Upper lobe of left lung (tissue), 6 donors: ENCODE measurements at regions not wholly inside any gene's neighbourhood (a gene's known extent, or its start where the extent isn't known, plus 50 kb on each side); places are given as distances from the start of the nearest gene placed in this dataset.
"Not testable (repeated sequence)": the region's sequence is repeated elsewhere in the genome, so short reads cannot be mapped to it uniquely, and the experiment has no call there.

ENCODE experiments used
- ATAC-seq, 2 donors: fragments of 200-7000 bp; cut with Tn5 transposase; one replicate each; pipeline ENCODE4 v1.9.1; 2022; ENCODE audit warnings: mild to moderate bottlenecking in 2 of 2, moderate library complexity in 2 of 2; ENCODE audit not compliant: low FRiP score in 2 of 2
- DNase-seq, 2 donors: peaks; one replicate each; pipeline ENCODE4 v3.0.0-alpha.2; 2019 to 2020
- H3K27ac ChIP-seq, 4 donors: fragments of 200-600 bp; sonication (generic); one replicate each; pipeline ENCODE4 v1.5.1; 2016 to 2019
- H3K27me3 ChIP-seq, 4 donors: fragments of 200-600 bp; sonication (generic); one replicate each; pipeline ENCODE4 v1.5.1; 2017 to 2019
- H3K36me3 ChIP-seq, 4 donors: fragments of 200-600 bp; sonication (generic); one replicate each; pipeline ENCODE4 v1.5.1; 2016 to 2019
- H3K4me1 ChIP-seq, 4 donors: fragments of 200-600 bp; sonication (generic); one replicate each; pipeline ENCODE4 v1.5.1; 2018 to 2019
- H3K4me3 ChIP-seq, 4 donors: fragments of 200-600 bp; sonication (generic); one replicate each; pipeline ENCODE4 v1.5.1; 2017 to 2019; ENCODE audit warnings: mild to moderate bottlenecking in 2 of 4, moderate library complexity in 1 of 4
- H3K9me3 ChIP-seq, 4 donors: fragments of 200-600 bp; sonication (generic); one replicate each; pipeline ENCODE4 v1.5.1; 2018 to 2019
- CTCF ChIP-seq, 6 experiments: fragments of 450-650 bp in 4 of 6; fragments of 200-600 bp in 2 of 6; sonication (generic) in 2 of 6; IDR thresholded peaks; one replicate each; pipeline ENCODE4 v1.5.1; 2016 to 2019; ENCODE audit warnings: antibody characterized with exemption in 6 of 6
- EP300 ChIP-seq, 4 donors: sonication (generic); formaldehyde crosslinking; IDR thresholded peaks; one replicate each; pipeline ENCODE4 v1.5.1; 2017; ENCODE audit warnings: antibody characterized with exemption in 4 of 4, control low read depth in 2 of 4
- POLR2A ChIP-seq, 4 donors: fragments of 450-650 bp; IDR thresholded peaks; one replicate each; pipeline ENCODE4 v1.5.1; 2016 to 2017; ENCODE audit warnings: antibody characterized with exemption in 4 of 4, mild to moderate bottlenecking in 2 of 4
- POLR2AphosphoS5 ChIP-seq, 2 donors: sonication (generic); formaldehyde crosslinking; IDR thresholded peaks; one replicate each; pipeline ENCODE4 v1.5.1; 2017; ENCODE audit warnings: antibody characterized with exemption in 2 of 2
- WGBS, 2 donors: methylation state at CpG; one replicate each; pipeline ENCODE4 v1.1.5; 2017 to 2018; 5-methylcytosine and 5-hydroxymethylcytosine counted together
- donor health status: DM: no; HTN: no; CAD: no; lungs with moderate emphysema.
- donor health status: DM: no; HTN: yes; CAD: no; lungs with severe emphysema.

- H3K27me3 ChIP-seq, H3K4me3 ChIP-seq, ATAC-seq, H3K4me1 ChIP-seq, H3K36me3 ChIP-seq, H3K9me3 ChIP-seq, DNase-seq, H3K27ac ChIP-seq: not testable (repeated sequence)
- WGBS, 2 donors, result 86% methylated on average over 1 of the region's 1 CpG; no CpG with 5 or more reads in 1 of the 2 donors
Measured at GRCh38 chrY:7588176-7588575, 676.6 kb upstream of the AMELY start.

DNA sequence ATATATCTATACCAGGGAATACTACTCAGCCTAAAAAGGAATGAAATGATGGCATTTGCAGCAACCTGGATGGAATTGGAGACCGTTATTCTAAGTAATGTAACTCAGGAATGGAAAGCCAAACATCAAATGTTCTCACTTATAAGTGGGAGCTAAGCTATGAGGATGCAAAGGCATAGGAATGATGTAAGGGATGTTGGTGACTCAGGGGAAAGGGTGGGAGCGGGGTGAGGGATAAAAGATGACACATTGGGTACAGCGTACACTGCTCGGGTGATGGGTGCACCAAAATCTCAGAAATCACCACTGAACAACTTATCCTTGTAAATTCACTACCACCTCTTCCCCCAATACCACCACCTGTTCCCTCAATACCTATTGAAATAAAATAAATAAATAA is 651.0 kb upstream of the AMELY start:
- no peak for ATAC-seq
- Histone ChIP-seq H3K4me1 (no peaks in the 10 kb centered on the region), H3K4me3 (no peak overlapping the region), H3K9me3 (no peaks in the 10 kb centered on the region), H3K36me3 (no peaks in the 10 kb centered on the region), H3K27me3 (no peaks in the 10 kb centered on the region), H3K27ac (no peak overlapping the region)
- DNase-seq, result no peak
- WGBS, 2 donors, result 93% methylated on average over 4 of the region's 4 CpGs; no CpG with 5 or more reads in 1 of the 2 donors
- TF ChIP-seq CTCF (IDR thresholded peaks at IDR 0.05) (no peak), POLR2A (IDR thresholded peaks at IDR 0.05) (no peak), EP300 (IDR thresholded peaks at IDR 0.05) (no peak), POLR2AphosphoS5 (IDR thresholded peaks at IDR 0.05) (no peak)

GRCh38 chrY:7557675-7558074 is 646.1 kb upstream of the AMELY start:
- TF ChIP-seq POLR2AphosphoS5 (IDR thresholded peaks at IDR 0.05), result no peak
- no peak for TF ChIP-seq POLR2A (IDR thresholded peaks at IDR 0.05)
- no peak for TF ChIP-seq CTCF (IDR thresholded peaks at IDR 0.05)
- TF ChIP-seq EP300 (IDR thresholded peaks at IDR 0.05), result no peak
- no peak for ATAC-seq
- no CpG with 5 or more reads among the region's 7 CpGs for WGBS, 2 donors

DNA sequence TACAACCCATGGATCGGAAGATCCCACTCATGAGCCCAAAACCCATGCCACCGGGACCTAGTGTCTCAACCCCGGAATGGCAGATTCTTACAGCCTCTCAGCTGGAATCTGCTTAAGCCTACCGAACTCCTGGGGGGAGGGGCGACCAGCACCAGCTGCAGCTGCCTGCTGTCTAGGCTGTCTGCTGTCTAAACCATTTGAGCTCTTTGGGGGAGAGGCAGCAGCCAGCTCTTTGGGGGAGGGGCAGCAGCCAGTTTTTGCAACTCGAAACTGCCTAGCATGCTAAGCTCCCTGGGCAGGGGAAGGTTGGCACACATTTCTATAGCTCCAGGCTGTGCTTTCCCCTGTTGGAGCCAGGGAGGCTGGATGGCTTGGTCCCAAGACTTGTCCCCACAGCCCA is 643.5 kb upstream of the AMELY start:
- Histone ChIP-seq H3K9me3 (no peaks in the 10 kb centered on the region), H3K27ac (no peak overlapping the region), H3K27me3 (no peaks in the 10 kb centered on the region), H3K4me3 (no peak overlapping the region), H3K36me3 (no peaks in the 10 kb centered on the region), H3K4me1 (no peaks in the 10 kb centered on the region)
- DNase-seq (no peak), ATAC-seq (no peak)
- WGBS, 2 donors, result no CpG with 5 or more reads among the region's 6 CpGs
- TF ChIP-seq CTCF (IDR thresholded peaks at IDR 0.05) (no peak), POLR2AphosphoS5 (IDR thresholded peaks at IDR 0.05) (no peak), EP300 (IDR thresholded peaks at IDR 0.05) (no peak), POLR2A (IDR thresholded peaks at IDR 0.05) (no peak)

More at GRCh38 chrY:7557675-7558074, 646.1 kb upstream of the AMELY start:
- H3K27ac ChIP-seq, result no peak overlapping the region
- H3K4me1 ChIP-seq, result no peaks in the 10 kb centered on the region
- H3K36me3 ChIP-seq, result no peaks in the 10 kb centered on the region
- no peaks in the 10 kb centered on the region for H3K9me3 ChIP-seq
- no peaks in the 10 kb centered on the region for H3K27me3 ChIP-seq
- DNase-seq, result no peak
- no peak overlapping the region for H3K4me3 ChIP-seq

DNA sequence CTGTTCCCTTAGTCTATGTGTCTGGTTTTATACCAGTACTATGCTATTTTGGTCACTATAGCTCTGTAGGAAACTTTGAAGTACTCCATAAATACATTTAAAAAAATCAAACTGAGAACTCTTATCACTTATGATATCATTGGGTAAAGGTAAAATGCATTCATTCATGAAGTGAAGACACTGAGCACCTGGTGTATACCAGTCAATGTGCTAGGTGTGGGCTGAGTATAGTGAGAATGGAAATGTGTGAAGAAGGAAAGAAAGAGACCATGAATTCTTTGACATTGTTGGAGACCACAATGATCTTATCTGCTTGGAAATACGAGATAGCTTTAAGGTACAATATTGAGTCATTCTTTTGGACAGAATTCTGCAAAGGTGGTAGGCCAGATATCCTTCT is 633.5 kb upstream of the AMELY start:
- DNase-seq (no peak), ATAC-seq (no peak)
- H3K4me3 ChIP-seq, result no peak overlapping the region
- no peaks in the 10 kb centered on the region for H3K27me3 ChIP-seq
- TF ChIP-seq CTCF (IDR thresholded peaks at IDR 0.05), result no peak
- no peak for TF ChIP-seq POLR2A (IDR thresholded peaks at IDR 0.05)
- TF ChIP-seq POLR2AphosphoS5 (IDR thresholded peaks at IDR 0.05), result no peak
- TF ChIP-seq EP300 (IDR thresholded peaks at IDR 0.05), result no peak
- H3K4me1 ChIP-seq, result no peaks in the 10 kb centered on the region
- no peaks in the 10 kb centered on the region for H3K36me3 ChIP-seq
- no peaks in the 10 kb centered on the region for H3K9me3 ChIP-seq
- no peak overlapping the region for H3K27ac ChIP-seq
- WGBS, 2 donors, result 69% methylated on average over 1 of the region's 1 CpG; no CpG with 5 or more reads in 1 of the 2 donors
